ENCODE measurements at regions not wholly inside any gene's neighbourhood (a gene's known extent, or its start where the extent isn't known, plus 50 kb on each side); places are given as distances from the start of the nearest gene placed in this dataset.

DNA sequence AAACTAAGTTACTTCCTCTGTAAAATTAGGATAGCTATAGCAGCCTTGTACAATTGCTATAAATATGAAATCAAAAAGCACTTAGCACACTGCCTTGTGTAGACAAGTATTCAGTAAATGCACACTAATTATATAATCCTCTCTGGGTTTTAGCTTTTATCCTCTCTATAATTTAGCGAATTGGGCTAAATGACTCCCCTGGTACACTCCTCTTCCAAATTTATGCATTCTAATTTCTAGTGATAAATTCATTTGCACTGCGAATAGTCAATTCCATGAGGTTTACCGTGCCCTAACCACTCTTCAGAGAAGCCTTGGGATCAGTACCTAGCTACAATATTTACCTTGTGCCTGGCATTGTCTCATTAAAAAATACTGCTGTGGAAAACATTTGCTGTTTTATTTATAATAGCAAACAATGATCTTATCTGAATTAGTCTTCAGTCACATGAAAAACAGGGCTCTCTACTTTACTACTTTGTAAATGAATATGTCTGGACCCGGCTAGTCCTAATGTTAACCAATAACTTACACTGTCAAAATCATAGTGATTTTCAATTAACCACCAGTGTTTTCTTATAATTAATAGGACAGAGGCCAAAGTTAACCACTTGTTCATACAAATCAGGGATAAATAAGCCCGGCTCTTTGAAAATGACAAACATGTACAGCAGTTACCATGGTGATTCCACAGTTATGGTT is 577.9 kb downstream of the IPMK start:
- no TSS peak for BruUV-seq (replicated peaks)
- no peak overlapping the region for H3K27ac ChIP-seq (ENCODE audit: low read depth, low read length, poor library complexity, severe bottlenecking)
- POLR2A ChIA-PET (ENCODE audit: low non-redundant PET): no interaction called here

DNA sequence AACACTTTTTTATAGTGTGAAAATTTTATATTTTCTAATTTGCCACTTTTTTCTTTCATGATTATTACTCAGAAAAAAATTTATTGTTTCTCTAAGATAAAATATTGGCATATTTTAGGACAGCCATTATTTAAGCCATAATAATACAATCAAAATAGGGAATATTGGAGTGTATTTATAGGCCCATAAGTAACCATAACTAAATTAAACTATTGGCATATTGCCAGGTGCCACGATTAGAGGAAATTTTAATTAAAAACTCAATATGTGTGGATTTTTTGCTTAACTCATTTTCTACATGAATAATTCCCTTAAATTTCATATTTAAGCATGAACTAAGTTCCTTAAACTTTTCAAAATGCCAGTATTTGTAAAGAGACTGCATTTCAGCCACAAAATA is 587.8 kb downstream of the IPMK start:
- Histone ChIP-seq H3K4me3 (ENCODE audit: low read depth, low read length, poor library complexity, severe bottlenecking) (no peak overlapping the region), H3K27ac (ENCODE audit: low read depth, low read length, poor library complexity, severe bottlenecking) (no peak overlapping the region), H3K4me1 (ENCODE audit: insufficient read depth, low read length, poor library complexity, severe bottlenecking) (no peaks in the 10 kb centered on the region), H3K36me3 (ENCODE audit: insufficient read depth, low read length, poor library complexity, severe bottlenecking) (no peaks in the 10 kb centered on the region), H3K27me3 (replicated peaks; ENCODE audit: insufficient read depth, low read depth, low read length, poor library complexity) (no peaks in the 10 kb centered on the region), H3K9me3 (ENCODE audit: low read depth, low read length, poor library complexity, severe bottlenecking) (no peaks in the 10 kb centered on the region)
- intact Hi-C loops (cut with micrococcal nuclease; ENCODE audit: unreplicated experiment): no loop called here
- DNase-seq (ENCODE audit: low spot score): no peak
- BruUV-seq (replicated peaks): no TSS peak
- TF ChIP-seq, protein P1, sequence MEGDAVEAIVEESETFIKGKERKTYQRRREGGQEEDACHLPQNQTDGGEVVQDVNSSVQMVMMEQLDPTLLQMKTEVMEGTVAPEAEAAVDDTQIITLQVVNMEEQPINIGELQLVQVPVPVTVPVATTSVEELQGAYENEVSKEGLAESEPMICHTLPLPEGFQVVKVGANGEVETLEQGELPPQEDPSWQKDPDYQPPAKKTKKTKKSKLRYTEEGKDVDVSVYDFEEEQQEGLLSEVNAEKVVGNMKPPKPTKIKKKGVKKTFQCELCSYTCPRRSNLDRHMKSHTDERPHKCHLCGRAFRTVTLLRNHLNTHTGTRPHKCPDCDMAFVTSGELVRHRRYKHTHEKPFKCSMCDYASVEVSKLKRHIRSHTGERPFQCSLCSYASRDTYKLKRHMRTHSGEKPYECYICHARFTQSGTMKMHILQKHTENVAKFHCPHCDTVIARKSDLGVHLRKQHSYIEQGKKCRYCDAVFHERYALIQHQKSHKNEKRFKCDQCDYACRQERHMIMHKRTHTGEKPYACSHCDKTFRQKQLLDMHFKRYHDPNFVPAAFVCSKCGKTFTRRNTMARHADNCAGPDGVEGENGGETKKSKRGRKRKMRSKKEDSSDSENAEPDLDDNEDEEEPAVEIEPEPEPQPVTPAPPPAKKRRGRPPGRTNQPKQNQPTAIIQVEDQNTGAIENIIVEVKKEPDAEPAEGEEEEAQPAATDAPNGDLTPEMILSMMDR (conservative IDR thresholded peaks at IDR 0.05; ENCODE audit: low read depth, low read length): no peak
- no peak for TF ChIP-seq EZH2 (IDR thresholded peaks at IDR 0.05; ENCODE audit: borderline replicate concordance, low read depth, low read length, poor library complexity, severe bottlenecking)
- ChIA-PET CTCF (no interaction called here), POLR2A (ENCODE audit: low non-redundant PET) (no interaction called here)

More for the DNA sequence above, 577.9 kb downstream of the IPMK start:
- Histone ChIP-seq H3K9me3 (ENCODE audit: low read depth, low read length, poor library complexity, severe bottlenecking) (no peaks in the 10 kb centered on the region), H3K4me1 (ENCODE audit: insufficient read depth, low read length, poor library complexity, severe bottlenecking) (no peaks in the 10 kb centered on the region), H3K27me3 (replicated peaks; ENCODE audit: insufficient read depth, low read depth, low read length, poor library complexity) (no peaks in the 10 kb centered on the region), H3K36me3 (ENCODE audit: insufficient read depth, low read length, poor library complexity, severe bottlenecking) (no peaks in the 10 kb centered on the region), H3K4me3 (ENCODE audit: low read depth, low read length, poor library complexity, severe bottlenecking) (no peak overlapping the region)
- TF ChIP-seq EZH2 (IDR thresholded peaks at IDR 0.05; ENCODE audit: borderline replicate concordance, low read depth, low read length, poor library complexity, severe bottlenecking): no peak
- TF ChIP-seq, protein P1 (conservative IDR thresholded peaks at IDR 0.05; ENCODE audit: low read depth, low read length): no peak
- intact Hi-C loops (cut with micrococcal nuclease; ENCODE audit: unreplicated experiment): no loop called here
- no peak for DNase-seq (ENCODE audit: low spot score)
- CTCF ChIA-PET: no interaction called here

DNA sequence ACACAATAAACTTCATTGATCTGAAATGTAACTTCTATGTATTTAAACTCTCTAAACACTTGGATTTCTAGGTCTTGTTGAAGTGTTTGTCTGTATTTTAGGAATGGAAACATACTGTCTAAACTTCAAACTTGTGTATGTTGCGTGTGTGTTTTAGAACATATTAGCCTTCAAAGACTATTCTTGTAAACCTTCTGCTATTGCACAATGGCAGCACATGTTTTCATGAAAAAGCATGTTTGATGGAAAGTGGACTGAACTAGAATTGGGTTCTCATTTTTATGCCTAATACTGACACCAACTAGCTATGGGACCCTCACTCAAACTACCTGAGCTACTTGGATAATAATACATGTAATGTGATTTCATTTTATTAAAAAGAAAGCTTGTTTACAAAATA is 592.6 kb downstream of the IPMK start:
- ChIA-PET CTCF (no interaction called here), POLR2A (ENCODE audit: low non-redundant PET) (no interaction called here)
- Histone ChIP-seq H3K27me3 (replicated peaks; ENCODE audit: insufficient read depth, low read depth, low read length, poor library complexity) (no peaks in the 10 kb centered on the region), H3K4me1 (ENCODE audit: insufficient read depth, low read length, poor library complexity, severe bottlenecking) (no peaks in the 10 kb centered on the region), H3K4me3 (ENCODE audit: low read depth, low read length, poor library complexity, severe bottlenecking) (no peak overlapping the region), H3K9me3 (ENCODE audit: low read depth, low read length, poor library complexity, severe bottlenecking) (no peaks in the 10 kb centered on the region), H3K36me3 (ENCODE audit: insufficient read depth, low read length, poor library complexity, severe bottlenecking) (no peaks in the 10 kb centered on the region), H3K27ac (ENCODE audit: low read depth, low read length, poor library complexity, severe bottlenecking) (no peak overlapping the region)
- no peak for TF ChIP-seq EZH2 (IDR thresholded peaks at IDR 0.05; ENCODE audit: borderline replicate concordance, low read depth, low read length, poor library complexity, severe bottlenecking)
- TF ChIP-seq, protein P1 (conservative IDR thresholded peaks at IDR 0.05; ENCODE audit: low read depth, low read length): no peak
- no TSS peak for BruUV-seq (replicated peaks)
- no peak for DNase-seq (ENCODE audit: low spot score)
- intact Hi-C loops (cut with micrococcal nuclease; ENCODE audit: unreplicated experiment): no loop called here
